ENCODE measurements at regions not wholly inside any gene's neighbourhood (a gene's known extent, or its start where the extent isn't known, plus 50 kb on each side); places are given as distances from the start of the nearest gene placed in this dataset.

DNA sequence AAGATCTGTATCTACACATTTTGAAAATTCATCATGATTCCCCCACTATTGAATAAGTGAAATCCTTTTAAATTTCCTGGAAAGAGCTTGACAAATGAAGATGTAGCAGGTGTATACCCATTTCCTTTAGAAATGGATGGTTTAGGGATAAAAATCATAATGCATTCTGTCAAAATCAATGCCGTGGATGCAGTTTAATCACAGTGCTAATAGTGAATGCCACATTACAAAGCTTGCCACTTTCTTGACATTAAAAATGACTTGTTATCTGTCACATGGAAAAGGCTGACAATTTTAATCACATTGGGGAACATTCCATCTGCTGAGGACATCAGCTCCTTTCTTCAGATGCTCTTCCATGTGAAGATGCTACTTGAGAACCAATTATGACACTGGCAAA is 229.6 kb downstream of the GPAM start:
- TF ChIP-seq, protein P1, sequence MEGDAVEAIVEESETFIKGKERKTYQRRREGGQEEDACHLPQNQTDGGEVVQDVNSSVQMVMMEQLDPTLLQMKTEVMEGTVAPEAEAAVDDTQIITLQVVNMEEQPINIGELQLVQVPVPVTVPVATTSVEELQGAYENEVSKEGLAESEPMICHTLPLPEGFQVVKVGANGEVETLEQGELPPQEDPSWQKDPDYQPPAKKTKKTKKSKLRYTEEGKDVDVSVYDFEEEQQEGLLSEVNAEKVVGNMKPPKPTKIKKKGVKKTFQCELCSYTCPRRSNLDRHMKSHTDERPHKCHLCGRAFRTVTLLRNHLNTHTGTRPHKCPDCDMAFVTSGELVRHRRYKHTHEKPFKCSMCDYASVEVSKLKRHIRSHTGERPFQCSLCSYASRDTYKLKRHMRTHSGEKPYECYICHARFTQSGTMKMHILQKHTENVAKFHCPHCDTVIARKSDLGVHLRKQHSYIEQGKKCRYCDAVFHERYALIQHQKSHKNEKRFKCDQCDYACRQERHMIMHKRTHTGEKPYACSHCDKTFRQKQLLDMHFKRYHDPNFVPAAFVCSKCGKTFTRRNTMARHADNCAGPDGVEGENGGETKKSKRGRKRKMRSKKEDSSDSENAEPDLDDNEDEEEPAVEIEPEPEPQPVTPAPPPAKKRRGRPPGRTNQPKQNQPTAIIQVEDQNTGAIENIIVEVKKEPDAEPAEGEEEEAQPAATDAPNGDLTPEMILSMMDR (IDR thresholded peaks at IDR 0.05) = no peak
- no peak for TF ChIP-seq EZH2 (IDR thresholded peaks at IDR 0.05; ENCODE audit: borderline replicate concordance, insufficient read depth, low read depth, low read length, poor library complexity, severe bottlenecking)
